Right kidney (tissue), 1 donor: ENCODE measurements at regions not wholly inside any gene's neighbourhood (a gene's known extent, or its start where the extent isn't known, plus 50 kb on each side); places are given as distances from the start of the nearest gene placed in this dataset.
A peak's percentile ranks its signal among the peaks of the same experiment; 100 is the strongest.

ENCODE experiments used
- DNase-seq: peaks from one replicate; pipeline ENCODE4 v3.0.0-alpha.2; 2016

DNA sequence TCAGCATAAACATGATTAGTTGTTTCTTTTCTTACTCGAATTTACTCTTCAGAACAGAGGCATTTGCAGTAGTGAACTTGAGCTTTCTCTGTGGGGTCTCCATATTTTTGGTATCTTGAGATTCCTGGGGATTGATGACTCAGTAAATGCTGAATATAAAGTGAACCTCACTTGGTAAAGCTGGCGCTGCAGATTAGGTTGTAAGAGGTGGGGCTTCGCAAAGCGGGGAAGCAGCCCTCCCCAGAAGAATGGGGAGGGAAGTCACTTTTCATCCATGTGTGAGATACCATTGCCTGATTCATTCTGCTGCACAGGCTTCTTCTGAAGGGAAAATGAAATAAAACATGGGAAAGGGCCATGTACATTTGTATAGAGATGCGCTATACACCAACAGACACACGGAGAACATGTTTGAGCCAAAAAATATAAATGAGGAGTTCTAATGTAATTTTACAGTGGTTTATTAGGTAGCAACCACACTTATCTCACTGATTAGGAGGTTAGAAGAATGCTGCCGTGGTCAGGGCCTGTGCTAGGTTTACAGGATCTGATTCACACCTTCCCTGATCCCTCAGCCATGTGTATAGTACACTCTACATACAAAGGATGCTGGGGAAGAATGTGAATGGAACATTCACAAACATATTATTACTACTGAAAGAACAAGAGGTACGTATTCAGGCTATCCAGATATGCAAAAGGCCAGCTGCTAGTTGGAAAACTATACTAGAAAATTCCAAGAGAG, 63.5 kb downstream of the DNTTIP2 start:
- no peak for DNase-seq

DNA sequence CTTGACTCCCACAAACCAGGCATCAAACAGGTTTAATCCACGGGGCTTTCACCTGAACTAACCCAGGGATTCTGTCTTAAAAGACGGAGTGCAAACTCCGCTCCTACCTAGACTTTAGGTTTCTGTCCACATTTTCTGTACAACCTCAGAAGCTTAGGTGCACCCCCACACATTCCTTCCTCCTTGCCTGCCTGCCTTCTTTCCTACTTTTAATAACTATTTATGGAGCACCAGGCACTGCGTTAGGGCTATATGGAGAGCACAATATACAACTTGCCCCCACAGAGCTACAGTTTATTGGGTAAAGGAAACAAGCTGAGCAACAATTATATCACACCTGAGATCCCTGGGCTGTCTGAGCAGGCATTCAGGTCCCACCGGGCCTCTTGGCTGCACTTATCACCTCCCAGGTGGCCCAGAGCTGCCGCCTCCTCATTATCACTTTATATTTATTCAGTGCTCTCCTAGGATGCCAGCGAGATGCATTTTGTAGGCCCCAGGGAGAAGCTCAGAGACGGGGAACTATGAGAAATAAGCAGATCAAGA, 64.1 kb downstream of the DNTTIP2 start:
- peak; percentile 22 for DNase-seq

DNA sequence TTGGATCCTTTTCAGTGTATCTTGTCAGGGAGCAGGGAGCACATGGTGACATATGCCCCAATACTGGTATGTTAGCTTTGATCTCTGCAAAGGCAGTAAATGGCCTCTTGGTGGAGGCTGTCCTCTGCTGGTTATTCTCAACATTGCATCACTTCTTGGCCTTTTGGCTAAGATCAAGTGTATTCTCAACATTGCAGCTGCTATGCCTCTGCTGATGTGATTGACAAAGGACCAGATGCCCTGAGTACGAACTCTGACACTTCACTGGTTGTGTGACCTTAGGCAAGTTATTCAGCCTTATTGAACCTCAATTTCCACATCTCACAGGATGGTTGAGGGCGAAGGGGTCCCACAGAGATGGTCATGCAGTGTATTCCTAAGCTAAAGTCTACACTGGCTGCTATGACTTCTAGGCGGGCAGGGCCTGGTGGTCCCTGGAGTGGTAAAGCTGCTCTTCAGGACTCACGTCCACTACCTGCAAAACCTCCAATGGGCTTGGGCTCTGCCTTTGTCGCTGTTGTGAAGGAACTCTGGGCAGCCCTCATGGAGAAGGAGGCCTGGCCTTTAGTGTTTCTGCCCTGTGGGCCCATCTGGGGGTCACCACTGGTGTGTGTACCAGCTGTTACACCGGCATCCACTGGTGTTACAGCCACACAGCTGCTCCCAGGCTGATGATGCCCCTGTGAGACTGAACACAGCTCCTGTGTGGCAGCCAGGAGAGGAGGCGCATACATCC, 64.8 kb downstream of the DNTTIP2 start:
- DNase-seq = peak; percentile 58

DNA sequence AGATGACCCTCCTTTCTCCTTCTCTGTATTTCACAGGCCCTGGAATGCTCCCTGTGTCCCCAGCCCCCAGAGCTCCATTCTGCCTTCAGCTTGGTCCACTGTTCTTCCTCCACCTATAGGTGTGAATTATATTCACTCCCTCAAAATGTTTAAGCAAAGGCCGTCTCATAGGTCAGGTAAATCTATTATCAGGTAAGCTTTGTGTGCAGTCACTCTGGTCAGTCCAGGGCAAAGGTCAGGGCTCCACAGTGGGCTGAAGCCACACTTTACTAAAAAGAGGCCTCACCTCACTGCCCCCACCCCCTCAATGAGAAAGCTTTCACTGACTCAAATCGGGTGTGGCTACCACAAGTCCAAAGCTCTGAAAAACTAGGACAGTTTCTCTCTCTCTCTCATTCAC, 65.9 kb downstream of the DNTTIP2 start:
- no peak for DNase-seq

DNA sequence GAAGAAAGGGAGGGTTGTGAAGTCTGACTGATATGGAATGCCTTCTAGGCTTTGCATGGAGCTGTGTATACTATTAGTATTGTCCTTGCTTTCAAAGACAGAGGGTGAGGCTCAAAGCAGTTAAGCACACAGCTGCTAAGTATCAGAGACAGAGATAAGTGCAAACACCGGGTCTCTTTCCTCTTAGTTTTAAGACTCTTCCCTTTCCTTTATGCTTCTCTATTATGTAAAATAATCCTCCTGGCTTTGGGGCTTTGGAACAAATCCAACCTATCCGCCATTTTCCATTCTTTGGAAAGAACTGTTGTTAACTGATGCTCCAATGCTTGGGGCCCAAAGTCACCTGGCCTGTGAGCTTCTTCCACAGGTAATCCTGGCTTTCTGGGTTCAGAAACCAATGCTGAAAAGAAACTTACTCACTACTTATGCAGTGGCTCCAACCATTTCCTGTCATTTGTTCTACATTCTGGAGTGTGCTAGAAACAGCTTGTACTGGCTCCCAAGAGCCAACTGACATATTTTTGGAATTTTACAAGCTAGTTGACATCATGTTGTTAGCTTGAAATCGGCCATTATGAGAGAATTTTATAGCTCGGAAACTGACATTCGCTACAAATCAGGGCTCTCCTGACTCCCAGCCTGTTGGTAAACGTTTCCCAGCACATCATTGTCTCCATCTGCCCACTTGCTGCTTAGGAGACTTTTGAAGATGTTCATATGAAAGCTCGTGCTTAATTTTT, 67.5 kb downstream of the DNTTIP2 start:
- no peak for DNase-seq

DNA sequence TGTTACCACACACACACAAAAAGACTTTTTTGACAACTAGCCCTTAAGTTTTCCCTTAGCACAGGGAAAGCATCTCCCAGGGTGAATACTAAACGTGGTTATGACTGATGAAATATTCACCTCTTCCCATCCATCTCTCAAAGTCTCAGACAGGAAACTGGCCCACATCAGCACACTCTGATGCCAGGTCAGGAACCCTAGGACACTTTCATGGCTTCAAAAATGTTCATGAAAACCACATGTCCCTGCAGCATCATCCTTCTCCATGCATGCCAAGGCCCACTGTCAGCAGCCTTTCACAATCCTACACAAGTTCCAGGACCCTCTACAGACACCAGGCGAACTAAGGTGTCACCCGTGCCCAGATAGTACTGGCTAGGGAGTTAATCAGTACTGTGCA, 68.7 kb downstream of the DNTTIP2 start:
- DNase-seq = no peak

DNA sequence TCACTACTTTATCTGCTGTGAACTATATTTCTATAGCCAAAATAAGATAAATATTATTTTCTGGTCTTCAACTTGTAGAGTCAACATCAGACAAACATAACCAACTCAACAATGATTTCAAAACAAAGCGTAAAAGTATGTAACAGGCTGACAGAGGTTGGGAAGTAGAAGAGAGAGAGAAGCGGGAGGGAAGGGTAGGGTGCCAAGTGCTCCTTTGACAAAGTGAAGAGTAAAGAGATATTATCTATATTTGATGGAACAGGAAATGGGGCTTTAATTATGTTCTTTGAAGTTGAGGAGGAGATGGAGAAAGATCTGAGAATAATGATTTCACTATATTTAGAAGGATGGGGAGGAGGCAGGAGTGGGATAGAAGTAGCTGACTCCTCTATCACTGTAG, 70.1 kb downstream of the DNTTIP2 start:
- no peak for DNase-seq

DNA sequence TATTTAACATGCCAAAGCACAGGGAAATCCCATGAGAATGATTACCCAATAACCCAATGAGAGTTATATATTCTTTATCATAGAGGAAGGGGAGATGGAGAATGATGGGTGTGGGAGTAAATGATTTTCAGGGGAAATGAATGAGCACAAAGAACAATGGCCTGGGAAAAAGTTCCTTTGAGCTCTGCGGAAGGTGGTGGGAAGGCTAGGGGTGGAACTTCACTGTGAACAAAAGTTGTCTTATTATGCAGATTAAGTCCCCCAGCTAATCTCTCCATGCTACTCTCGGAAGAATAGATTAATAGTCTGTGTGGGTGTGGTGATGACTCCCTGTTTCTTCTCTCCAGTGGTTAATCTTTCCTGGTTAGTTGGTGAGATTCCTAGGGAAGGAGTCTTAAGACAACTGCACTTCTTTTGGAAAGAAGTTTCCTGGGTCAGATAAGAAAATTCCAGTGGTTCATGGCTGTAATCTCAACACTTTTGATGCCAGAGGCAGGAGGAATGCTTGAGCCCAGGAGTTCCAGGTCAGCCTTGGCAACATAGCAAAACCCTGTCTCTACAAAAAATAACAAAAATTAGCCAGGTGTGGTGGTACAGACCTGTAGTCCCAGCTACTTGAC, 71.6 kb downstream of the DNTTIP2 start:
- DNase-seq = no peak

DNA sequence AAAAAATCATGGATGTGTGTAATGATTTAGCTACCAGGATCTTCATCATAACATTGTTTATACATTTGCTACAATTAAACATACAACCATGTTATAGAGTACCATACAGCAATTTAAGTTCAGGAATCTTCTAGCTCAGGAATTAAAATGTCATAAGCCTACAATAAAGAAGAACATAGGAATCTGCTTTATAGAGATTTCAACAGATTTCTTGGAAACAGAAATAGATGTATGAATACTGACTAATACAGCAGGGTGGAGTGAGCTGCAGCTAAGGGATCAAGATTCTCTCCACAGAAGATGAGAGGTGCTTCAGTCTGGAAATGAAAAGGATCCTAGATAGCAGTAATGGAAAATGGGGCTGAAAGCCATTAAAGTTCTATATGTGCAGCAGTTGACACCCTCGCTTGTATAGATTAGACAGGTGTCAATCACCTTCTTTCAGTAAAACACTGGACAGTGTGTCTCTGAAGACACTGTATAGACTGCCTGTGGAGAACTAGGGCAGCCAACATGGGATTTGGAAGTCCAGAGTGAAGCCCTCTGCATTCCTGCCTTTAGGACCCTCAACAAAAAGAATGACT, 73.9 kb downstream of the DNTTIP2 start:
- no peak for DNase-seq

DNA sequence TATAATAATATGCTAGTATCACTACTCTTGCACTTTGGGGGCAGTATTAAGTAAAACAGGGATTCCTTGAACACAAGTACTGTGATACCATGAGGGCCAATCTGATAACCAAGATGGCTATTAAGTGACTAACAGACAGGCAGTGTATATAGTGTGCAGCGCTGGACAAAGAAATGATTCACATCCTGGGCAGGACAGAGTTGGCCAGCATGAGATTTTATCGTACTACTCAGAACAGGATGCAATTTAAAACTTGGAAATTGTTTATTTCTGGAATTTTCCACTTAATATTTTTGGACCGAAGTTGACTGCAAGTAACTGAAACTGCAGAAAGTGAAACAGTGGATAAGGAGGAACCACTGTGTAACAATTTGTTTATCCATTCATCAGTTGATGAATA, 74.6 kb downstream of the DNTTIP2 start:
- no peak for DNase-seq

DNA sequence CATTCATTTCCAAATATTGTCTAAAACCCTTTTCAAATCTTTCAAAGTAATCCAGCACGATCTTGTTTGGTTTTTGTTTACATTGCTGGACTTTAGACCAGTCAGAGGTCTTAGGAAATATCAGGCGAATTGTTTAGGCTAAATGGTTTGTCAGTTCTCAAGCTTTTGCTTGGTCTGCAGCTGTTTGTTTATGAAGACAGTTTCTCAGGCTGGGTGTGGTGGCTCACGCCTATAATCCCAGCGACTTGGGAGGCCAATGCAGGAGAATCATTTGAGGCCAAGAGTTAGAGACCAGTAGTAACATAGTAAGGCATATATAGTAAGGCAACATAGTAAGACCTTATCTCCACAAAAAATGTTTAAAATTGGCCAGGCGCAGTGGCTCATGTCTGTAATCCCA, 77.5 kb downstream of the DNTTIP2 start:
- DNase-seq = no peak

DNA sequence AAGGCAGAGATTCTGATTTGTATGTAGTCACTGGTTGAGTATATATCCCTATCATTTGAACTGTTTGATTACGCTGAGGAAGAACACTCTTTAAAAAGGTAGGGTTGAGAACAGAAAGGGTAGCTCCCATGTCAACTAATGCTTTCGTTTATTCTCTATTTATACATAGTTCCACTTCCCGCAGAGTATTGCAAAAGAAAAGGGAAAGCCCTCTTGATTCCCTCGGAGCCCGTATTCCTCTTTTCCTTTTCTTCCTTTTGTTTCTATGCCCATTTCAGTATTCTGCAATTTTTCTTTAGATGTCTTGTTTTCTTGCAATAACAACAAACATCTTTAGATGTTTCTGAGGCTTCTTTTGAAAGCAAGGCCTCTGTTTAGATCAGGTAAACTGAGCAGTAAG, 78.2 kb downstream of the DNTTIP2 start:
- DNase-seq = no peak

DNA sequence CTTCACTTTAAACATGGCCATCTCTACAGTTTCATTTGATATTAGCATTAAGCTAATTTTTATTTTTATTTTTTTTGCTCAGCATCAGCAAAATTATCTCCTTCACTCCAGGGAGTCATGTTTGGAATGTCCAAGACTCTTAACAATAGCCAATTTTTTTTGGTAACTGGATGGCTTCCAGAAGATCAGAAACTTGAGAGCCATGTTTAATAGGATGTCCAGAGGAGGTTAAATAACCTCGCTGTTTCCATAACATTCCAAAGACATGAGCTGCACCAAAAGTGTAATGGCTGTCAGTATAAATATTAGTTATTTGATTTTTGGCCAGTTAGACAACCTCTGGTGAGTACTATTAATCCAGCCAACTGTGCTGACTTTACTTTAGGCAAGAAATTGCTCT, 80.7 kb downstream of the DNTTIP2 start:
- DNase-seq = no peak

DNA sequence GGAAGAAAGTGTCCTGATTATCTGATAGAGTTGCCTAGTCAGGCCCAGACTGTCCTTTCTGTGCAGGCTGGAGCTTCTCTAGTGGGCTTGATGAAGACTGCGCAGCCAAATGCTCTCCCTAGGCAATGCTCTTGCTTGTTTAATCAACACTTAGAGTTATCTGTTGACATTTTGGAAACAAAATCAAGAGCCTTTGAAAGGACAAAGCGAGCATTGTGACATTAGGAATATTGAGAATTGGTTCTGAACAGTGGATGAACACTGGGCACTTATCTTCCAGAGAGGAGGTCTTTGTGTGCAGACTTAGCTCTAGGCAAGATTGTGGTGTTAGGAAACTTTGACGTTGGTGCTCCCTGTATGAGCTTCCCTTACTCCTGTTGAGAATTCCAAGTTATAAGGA, 94.5 kb downstream of the DNTTIP2 start:
- no peak for DNase-seq

DNA sequence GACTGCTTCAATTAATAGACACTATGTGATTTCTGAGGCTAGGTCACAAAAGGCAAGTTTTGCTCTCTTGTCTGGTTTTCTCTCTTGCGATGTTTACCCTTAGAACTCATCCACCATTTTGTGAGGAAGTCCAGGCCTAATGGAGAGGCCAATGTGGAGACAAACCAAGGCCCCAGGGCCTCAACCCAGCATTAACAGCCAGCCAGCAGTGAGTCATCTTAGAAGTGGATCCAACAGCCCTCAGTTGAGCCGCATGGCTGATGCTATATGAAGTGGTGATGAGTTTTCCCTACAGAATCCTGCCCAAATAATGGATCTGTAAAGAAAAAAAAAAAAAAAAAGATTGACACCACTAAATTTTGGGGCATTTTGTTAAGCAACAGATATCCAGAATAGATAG, 95.1 kb downstream of the DNTTIP2 start:
- DNase-seq = no peak

DNA sequence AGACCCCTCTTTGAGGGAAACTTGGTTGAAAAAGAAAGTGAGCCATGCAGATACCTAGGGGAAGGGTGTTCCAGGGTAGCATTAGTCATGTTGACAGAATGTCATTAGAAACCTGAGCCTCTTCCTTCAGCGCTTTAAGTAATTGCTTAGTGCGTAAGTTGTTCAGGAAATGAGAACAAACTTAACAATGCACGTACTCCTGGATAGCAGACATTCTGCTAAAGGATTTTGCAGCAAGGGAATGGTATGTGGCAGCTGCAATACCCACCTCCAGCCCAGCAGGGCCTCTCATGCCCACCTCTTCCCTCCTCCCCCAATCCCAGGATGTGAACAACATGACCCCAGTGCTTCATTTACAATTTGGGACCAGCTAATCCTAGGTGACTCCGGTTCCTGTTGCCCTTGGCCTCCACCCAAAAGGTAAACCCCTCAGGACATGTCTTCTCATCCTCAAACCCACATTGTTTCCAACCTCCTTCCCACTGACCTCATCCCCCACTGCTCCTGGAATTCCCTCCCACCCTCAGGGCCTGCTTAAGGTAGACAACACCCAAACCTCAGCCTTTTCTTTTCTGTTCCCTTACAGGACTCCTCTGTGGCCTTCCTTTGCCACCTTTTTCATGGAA, 98.0 kb upstream of the BCAR3 start:
- no peak for DNase-seq

DNA sequence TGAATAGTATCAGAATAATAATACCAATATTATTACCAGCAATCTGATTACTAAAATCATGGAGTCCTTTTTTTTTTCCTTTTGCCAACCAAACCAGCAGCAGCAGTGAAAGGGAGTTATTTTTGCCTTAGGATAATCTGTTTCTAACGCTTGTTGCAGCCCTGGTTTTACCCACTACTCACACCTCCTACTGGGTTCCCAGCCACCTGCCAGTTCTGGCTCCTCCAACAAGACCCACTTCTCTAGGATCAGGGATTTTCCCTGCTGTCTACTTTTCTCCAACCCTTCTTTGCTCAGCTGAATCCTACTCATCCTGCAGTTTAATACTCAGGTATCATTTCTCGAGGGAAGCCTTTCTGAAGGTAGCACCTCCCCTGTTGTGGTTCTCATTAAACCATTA, 96.8 kb upstream of the BCAR3 start:
- DNase-seq = no peak

DNA sequence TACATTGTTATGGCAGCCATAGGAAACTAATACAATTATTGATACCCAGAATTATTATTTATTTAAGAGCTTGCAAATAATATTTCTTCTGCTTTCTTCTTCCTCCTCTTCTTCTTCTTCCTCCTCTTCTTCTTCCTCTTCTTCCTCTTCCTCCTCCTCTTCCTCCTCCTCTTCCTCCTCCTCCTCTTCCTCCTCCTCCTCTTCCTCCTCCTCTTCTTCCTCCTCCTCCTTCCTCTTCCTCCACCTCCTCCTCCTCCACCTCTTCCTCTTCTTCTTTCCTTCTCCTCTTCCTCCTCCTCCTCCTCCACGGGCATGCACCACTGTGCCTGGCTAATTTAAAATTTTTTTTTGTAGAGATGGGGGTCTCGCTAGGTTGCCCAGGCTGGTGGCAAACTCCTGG, 95.6 kb upstream of the BCAR3 start:
- DNase-seq = no peak

DNA sequence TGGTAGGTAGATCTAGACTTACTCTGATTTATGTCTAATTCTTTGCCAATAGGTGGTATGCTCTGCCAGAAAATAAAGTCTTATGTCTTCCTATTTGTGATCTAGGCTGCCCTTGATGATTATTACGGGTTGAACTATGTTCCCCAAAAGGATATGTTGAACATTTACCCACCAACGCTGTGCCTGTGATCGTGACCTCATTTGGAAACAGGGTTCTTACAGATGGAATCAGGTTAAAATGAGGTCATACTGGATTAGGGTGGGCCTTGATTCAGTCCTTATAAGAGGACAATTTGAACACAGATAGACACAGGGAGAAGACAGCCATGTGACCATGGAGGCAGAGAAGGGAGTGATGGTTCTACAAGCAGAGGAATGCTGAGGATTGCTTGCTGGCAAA, 95.1 kb upstream of the BCAR3 start:
- DNase-seq = no peak

DNA sequence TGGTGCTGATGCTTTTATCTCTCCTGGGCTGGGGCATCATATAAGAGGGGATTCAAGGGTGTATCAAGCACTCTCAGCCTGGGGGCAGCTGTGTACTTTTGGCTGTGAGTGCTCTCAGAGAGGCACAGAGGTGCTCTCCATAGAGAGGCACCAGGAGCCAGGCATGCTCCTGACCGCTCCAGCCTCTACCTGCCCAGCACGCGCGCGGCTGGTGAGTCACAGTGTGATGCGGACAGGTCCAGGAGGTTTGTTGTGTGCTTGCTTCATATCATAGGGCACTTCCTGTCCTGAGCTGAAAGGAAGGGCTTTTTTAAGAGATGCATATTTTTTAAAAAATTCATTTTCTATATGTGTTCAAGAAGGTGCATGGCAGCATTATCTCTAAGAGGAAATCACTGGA, 93.6 kb upstream of the BCAR3 start:
- no peak for DNase-seq

DNA sequence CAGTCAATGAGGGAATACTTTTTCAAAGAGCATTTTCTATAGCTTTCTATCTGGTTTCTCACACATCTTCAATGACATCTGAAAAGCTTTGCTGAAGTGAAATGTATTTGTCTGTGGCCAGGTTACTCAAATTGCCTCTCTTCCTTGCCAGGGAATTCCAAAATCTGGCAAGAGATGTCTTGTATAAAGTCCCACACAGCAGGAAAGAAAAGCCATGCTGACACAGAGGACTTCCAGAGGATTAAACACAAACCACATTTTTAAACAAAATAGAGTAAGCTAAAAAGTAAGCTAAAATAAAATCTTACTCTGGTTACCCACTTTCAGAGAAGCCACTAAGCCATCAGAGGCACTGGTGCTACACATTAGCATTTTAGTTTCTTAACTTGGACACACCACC, 93.1 kb upstream of the BCAR3 start:
- DNase-seq = no peak
